Liver (tissue), 8 donors: ENCODE measurements at regions not wholly inside any gene's neighbourhood (a gene's known extent, or its start where the extent isn't known, plus 50 kb on each side); places are given as distances from the start of the nearest gene placed in this dataset.

ENCODE experiments used
- DNase-seq: peaks from one replicate; pipeline ENCODE4 v3.0.0-alpha.2; 2017; ENCODE audit warnings: low spot score
- H3K27ac ChIP-seq, 2 donors: one replicate each; pipeline ENCODE4 v1.7.0; 2013; ENCODE audit warnings: inconsistent platforms in 2 of 2, low read length in 2 of 2, control low read depth in 1 of 2, low read depth in 1 of 2, mild to moderate bottlenecking in 1 of 2
- H3K27me3 ChIP-seq, 4 donors: one replicate each; pipeline versions ENCODE4 v1.6.1 to v1.7.0; 2013; ENCODE audit warnings: low read length in 3 of 4, inconsistent platforms in 1 of 4, mild to moderate bottlenecking in 1 of 4, moderate library complexity in 1 of 4; ENCODE audit not compliant: control insufficient read depth in 4 of 4, insufficient read depth in 4 of 4
- H3K36me3 ChIP-seq, 4 donors: one replicate each; pipeline versions ENCODE4 v1.6.1 to v1.7.0; 2013; ENCODE audit warnings: low read length in 3 of 4, mild to moderate bottlenecking in 3 of 4, low read depth in 1 of 4, moderate library complexity in 1 of 4; ENCODE audit not compliant: control insufficient read depth in 4 of 4, insufficient read depth in 3 of 4
- H3K4me1 ChIP-seq, 4 donors: one replicate each; pipeline versions ENCODE4 v1.6.1 to v1.7.0; 2013; ENCODE audit warnings: low read length in 3 of 4, mild to moderate bottlenecking in 3 of 4, moderate library complexity in 1 of 4; ENCODE audit not compliant: control insufficient read depth in 4 of 4, insufficient read depth in 4 of 4
- H3K4me3 ChIP-seq, 3 donors: one replicate each; pipeline versions ENCODE4 v1.6.1 to v1.7.0; 2013; ENCODE audit warnings: low read length in 3 of 3, control low read depth in 1 of 3, low read depth in 1 of 3, mild to moderate bottlenecking in 1 of 3
- H3K9ac ChIP-seq, 2 donors: one replicate each; pipeline ENCODE4 v1.7.0; 2013; ENCODE audit warnings: low read length in 2 of 2, mild to moderate bottlenecking in 2 of 2, moderate library complexity in 2 of 2, control low read depth in 1 of 2, low read depth in 1 of 2
- H3K9me3 ChIP-seq, 4 donors: one replicate each; pipeline versions ENCODE4 v1.6.1 to v1.7.0; 2013; ENCODE audit warnings: low read length in 3 of 4; ENCODE audit not compliant: control insufficient read depth in 4 of 4
- ATF3 ChIP-seq: IDR thresholded peaks from 2 replicates; pipeline ENCODE4 v1.6.1; 2016; ENCODE audit warnings: antibody characterized with exemption
- CTCF ChIP-seq: fragments of 150-350 bp; IDR thresholded peaks from 2 replicates; pipeline ENCODE4 v1.5.1; 2017; ENCODE audit warnings: improper control_type of control experiment, low read depth, low read length; ENCODE audit not compliant: missing input control
- FOXA2 ChIP-seq: IDR thresholded peaks from 2 replicates; pipeline ENCODE4 v1.6.1; 2016; ENCODE audit warnings: antibody characterized with exemption
- GABPA ChIP-seq, 2 donors: IDR thresholded peaks in 1 of 2; conservative IDR thresholded peaks in 1 of 2; 2 replicates each; pipeline ENCODE4 v1.6.1; 2016; ENCODE audit warnings: antibody characterized with exemption in 2 of 2, mild to moderate bottlenecking in 1 of 2, moderate library complexity in 1 of 2
- HNF4A ChIP-seq, 2 donors: conservative IDR thresholded peaks; 2 replicates each; pipeline ENCODE4 v1.6.1; 2016; ENCODE audit warnings: antibody characterized with exemption in 2 of 2, mild to moderate bottlenecking in 2 of 2
- HNF4G ChIP-seq: IDR thresholded peaks from 2 replicates; pipeline ENCODE4 v1.6.1; 2016; ENCODE audit warnings: antibody characterized with exemption
- JUND ChIP-seq, 2 donors: IDR thresholded peaks; 2 replicates each; pipeline ENCODE4 v1.6.1; 2016; ENCODE audit warnings: antibody characterized with exemption in 2 of 2
- MAX ChIP-seq: IDR thresholded peaks from 2 replicates; pipeline ENCODE4 v1.6.1; 2016; ENCODE audit warnings: antibody characterized with exemption
- NR2F2 ChIP-seq: IDR thresholded peaks from 2 replicates; pipeline ENCODE4 v1.6.1; 2016; ENCODE audit warnings: antibody characterized with exemption
- RAD21 ChIP-seq, 2 donors: IDR thresholded peaks; 2 replicates each; pipeline ENCODE4 v1.6.1; 2016; ENCODE audit warnings: antibody characterized with exemption in 2 of 2, mild to moderate bottlenecking in 2 of 2
- REST ChIP-seq: IDR thresholded peaks from 2 replicates; pipeline ENCODE4 v1.6.1; 2016; ENCODE audit warnings: antibody characterized with exemption, mild to moderate bottlenecking
- RXRA ChIP-seq, 2 donors: IDR thresholded peaks; 2 replicates each; pipeline ENCODE4 v1.6.1; 2017 to 2018; ENCODE audit warnings: antibody characterized with exemption in 2 of 2, mild to moderate bottlenecking in 1 of 2
- SP1 ChIP-seq: IDR thresholded peaks from 2 replicates; pipeline ENCODE4 v1.6.1; 2018; ENCODE audit warnings: antibody characterized with exemption, mild to moderate bottlenecking
- TAF1 ChIP-seq: conservative IDR thresholded peaks from 2 replicates; pipeline ENCODE4 v1.6.1; 2016; ENCODE audit warnings: antibody characterized with exemption, mild to moderate bottlenecking
- YY1 ChIP-seq: IDR thresholded peaks from 2 replicates; pipeline ENCODE4 v1.6.1; 2016; ENCODE audit warnings: antibody characterized with exemption, mild to moderate bottlenecking
- ZBTB33 ChIP-seq: IDR thresholded peaks from 2 replicates; pipeline ENCODE4 v1.6.1; 2016; ENCODE audit warnings: antibody characterized with exemption
- WGBS: extraction: QIAGEN DNeasy Blood & Tissue Kit; methylation state at CpG from one replicate; pipeline ENCODE4 v1.1.7; 2013; 5-methylcytosine and 5-hydroxymethylcytosine counted together
- donor health status: healthy.
- donor health status: healthy.
- donor health status: healthy.
- donor health status: healthy.
- donor health status: healthy.

GRCh38 chr17:68660302-68660701 is 59.1 kb upstream of the FAM20A start:
- no peaks in the 10 kb centered on the region for H3K27me3 ChIP-seq
- H3K4me3 ChIP-seq = no peak overlapping the region
- H3K36me3 ChIP-seq = no peaks in the 10 kb centered on the region
- DNase-seq = no peak
- WGBS = 41% methylated on average over 3 of the region's 3 CpGs
- peaks cover 0 to 27% (median 20%) of the 10 kb centered on the region in 4 donors for H3K4me1 ChIP-seq
- TF ChIP-seq YY1 = peak; percentile 16
- TF ChIP-seq SP1 = no peak
- peak in 1 of 2 donors; percentile 5 for TF ChIP-seq RAD21 (IDR thresholded peaks at IDR 0.05)
- TF ChIP-seq REST = no peak
- no peak for TF ChIP-seq HNF4A (conservative IDR thresholded peaks at IDR 0.05)
- TF ChIP-seq HNF4G = no peak
- no peak for TF ChIP-seq MAX
- no peak for TF ChIP-seq TAF1
- no peaks in the 10 kb centered on the region for H3K9me3 ChIP-seq
- no peak overlapping the region for H3K9ac ChIP-seq
- no peak overlapping the region for H3K27ac ChIP-seq

GRCh38 chr17:68658999-68659780 is 58.0 kb upstream of the FAM20A start:
- DNase-seq = no peak
- Histone ChIP-seq H3K4me3 (no peak overlapping the region), H3K9me3 (no peaks in the 10 kb centered on the region), H3K36me3 (no peaks in the 10 kb centered on the region), H3K4me1 (peaks cover 0 to 27% (median 20%) of the 10 kb centered on the region in 4 donors), H3K27ac (no peak overlapping the region), H3K9ac (no peak overlapping the region), H3K27me3 (no peaks in the 10 kb centered on the region)
- 89% methylated on average over 7 of the region's 7 CpGs for WGBS
- TF ChIP-seq JUND (IDR thresholded peaks at IDR 0.05) = no peak
- no peak for TF ChIP-seq GABPA (IDR thresholded peaks at IDR 0.05 in 1 of 2, conservative IDR thresholded peaks at IDR 0.05 in 1 of 2)
- no peak for TF ChIP-seq MAX
- no peak for TF ChIP-seq CTCF
- no peak for TF ChIP-seq SP1
- TF ChIP-seq NR2F2 = no peak
- no peak for TF ChIP-seq RAD21 (IDR thresholded peaks at IDR 0.05)
- TF ChIP-seq ZBTB33 = no peak
- TF ChIP-seq FOXA2 = no peak
- no peak for TF ChIP-seq ATF3
- no peak for TF ChIP-seq RXRA (IDR thresholded peaks at IDR 0.05)
